ENCODE measurements at regions not wholly inside any gene's neighbourhood (a gene's known extent, or its start where the extent isn't known, plus 50 kb on each side); places are given as distances from the start of the nearest gene placed in this dataset.

DNA sequence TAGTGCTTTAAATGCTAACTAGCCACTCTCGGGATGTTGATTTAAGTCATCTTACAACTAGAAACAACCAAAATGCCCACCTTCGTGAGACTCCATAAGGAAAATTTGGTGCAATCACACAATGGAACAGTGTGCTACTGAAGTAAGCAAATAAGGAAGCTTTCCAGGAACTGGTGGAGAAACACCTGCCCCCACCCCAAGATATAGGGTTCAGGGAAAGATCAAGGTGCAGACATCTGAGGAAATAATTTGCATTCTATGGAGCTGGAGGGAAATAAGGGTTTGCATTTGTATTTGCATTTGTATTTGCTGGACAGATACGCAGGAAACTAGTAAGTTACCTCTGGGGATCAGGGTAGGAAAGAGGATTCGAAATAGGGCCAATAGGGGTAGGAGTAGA lies 90.9 kb downstream of the ACAA2 start:
- TF ChIP-seq POLR2A (IDR thresholded peaks at IDR 0.05): no peak
- TF ChIP-seq, protein P1, sequence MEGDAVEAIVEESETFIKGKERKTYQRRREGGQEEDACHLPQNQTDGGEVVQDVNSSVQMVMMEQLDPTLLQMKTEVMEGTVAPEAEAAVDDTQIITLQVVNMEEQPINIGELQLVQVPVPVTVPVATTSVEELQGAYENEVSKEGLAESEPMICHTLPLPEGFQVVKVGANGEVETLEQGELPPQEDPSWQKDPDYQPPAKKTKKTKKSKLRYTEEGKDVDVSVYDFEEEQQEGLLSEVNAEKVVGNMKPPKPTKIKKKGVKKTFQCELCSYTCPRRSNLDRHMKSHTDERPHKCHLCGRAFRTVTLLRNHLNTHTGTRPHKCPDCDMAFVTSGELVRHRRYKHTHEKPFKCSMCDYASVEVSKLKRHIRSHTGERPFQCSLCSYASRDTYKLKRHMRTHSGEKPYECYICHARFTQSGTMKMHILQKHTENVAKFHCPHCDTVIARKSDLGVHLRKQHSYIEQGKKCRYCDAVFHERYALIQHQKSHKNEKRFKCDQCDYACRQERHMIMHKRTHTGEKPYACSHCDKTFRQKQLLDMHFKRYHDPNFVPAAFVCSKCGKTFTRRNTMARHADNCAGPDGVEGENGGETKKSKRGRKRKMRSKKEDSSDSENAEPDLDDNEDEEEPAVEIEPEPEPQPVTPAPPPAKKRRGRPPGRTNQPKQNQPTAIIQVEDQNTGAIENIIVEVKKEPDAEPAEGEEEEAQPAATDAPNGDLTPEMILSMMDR (IDR thresholded peaks at IDR 0.05): no peak
